HG03342 (cell line): ENCODE measurements at regions not wholly inside any gene's neighbourhood (a gene's known extent, or its start where the extent isn't known, plus 50 kb on each side); places are given as distances from the start of the nearest gene placed in this dataset.
"Not testable (repeated sequence)": the region's sequence is repeated elsewhere in the genome, so short reads cannot be mapped to it uniquely, and the experiment has no call there.

Source experiments
- ATAC-seq: cut with Tn5 transposase; IDR thresholded peaks from one replicate; pipeline ENCODE4 v1.9.1; 2021; ENCODE audit warnings: mild to moderate bottlenecking, moderate library complexity; ENCODE audit not compliant: unreplicated experiment

- ATAC-seq, result no peak
Measured at GRCh38 chr6:43938178-43939105, 168.4 kb downstream of the VEGFA start.

DNA sequence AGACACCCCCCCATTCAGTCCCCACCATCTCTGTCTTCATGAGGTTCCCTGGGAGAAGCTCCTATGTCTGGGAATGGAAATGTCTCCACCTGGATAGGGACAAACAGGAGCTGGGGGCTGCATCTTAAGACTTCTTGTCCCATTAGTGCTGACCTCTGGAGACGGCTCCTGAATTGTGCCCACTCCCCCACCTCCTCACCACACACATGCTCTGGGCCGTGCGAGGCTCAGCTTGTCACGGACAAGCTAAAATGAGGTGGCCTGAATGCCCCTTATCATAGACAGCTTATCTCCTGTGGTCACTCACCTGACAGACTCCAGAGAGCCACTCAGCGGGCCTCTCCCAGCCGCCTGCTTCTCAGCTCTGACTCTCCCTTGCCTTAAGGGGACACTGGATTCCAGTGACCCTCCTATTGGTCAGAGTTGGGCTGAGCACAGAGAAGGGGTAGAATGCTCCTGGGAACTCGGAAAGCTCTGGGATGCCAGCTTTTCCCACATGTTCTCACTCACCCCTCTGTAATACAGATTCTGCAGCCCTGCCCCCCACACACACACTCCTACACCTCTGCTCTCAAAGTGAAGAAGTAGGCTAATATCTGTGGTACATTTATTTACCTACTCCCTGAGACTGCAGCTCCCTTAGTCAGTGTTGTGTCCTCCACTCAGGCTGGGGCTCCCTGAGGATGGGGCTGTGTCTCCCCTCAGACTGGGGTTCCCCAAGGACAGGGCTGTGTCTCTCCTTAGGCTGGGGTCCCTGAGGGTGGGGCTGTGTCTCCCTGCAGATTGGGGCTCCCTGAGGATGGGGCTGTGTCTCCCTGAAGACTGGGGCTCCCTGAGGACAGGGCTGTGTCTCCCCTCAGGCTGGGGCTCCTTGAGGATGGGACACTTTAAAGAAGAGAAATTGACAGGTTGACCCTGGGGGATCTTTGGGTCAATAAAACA is 167.5 kb downstream of the VEGFA start:
- no peak for ATAC-seq

GRCh38 chr6:43936476-43936875 is 166.5 kb downstream of the VEGFA start:
- no peak for ATAC-seq

DNA sequence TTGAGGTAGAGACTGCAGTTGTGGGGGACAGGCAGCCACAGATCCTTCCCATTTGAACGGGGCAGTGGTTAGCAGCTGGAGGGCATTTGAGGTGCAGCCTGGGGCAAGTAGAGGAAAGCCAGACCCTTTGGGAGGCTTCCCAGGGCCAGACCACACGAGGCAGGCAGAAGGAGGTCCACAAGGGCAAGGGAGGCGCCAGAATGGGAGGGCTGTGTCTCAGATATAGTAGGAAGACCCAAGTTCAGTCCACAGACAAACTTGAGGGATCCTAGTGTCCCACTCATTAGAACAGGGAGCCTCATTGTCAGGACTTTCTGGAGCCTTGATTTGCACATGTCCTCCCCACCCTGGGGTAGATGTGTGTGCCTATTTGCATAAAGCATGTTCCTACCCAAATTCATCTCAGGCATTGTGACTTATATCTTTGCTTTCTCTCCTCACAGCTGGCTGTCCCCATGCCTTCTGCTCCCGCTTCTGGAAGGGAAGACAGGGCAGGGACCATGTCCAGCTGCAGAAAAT is 166.0 kb downstream of the VEGFA start:
- ATAC-seq, result no peak

DNA sequence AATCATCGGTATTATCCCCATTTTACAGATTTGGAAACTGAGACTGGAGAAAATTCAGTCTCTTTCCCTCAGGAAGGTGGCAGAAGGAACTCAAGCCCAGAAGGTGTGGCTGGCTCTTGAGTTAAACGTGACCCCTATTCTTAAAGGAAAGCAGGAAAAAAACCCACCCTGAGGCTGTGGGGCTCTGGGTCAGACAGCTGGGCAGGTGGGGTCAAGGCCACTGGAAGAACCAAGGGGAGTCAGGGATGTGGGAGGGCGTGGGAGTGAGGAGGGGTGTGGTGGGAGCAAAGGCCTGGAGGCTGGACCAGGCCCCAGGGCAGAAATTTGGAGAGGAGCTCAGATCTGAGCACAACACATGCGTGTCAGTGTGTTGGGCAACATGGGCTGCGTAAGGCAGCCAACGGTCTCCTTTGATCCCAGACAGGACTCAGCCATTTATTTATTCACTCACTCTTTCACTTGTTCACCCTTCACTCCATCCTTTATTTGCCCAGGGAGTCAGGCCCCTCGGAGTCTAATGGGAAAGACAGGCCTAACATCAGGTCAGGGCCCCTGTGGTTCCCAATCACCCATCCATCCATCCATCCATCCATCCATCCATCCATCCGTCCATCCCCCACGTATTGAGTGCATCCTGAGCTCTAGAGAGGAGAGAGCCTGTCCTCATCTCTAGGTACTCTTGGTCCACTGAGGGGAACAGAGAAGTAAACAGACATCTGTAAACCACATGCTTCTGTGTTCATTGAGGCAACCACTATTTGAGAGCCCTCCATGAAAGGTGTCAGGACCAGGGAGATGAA is 165.0 kb downstream of the VEGFA start:
- no peak for ATAC-seq

DNA sequence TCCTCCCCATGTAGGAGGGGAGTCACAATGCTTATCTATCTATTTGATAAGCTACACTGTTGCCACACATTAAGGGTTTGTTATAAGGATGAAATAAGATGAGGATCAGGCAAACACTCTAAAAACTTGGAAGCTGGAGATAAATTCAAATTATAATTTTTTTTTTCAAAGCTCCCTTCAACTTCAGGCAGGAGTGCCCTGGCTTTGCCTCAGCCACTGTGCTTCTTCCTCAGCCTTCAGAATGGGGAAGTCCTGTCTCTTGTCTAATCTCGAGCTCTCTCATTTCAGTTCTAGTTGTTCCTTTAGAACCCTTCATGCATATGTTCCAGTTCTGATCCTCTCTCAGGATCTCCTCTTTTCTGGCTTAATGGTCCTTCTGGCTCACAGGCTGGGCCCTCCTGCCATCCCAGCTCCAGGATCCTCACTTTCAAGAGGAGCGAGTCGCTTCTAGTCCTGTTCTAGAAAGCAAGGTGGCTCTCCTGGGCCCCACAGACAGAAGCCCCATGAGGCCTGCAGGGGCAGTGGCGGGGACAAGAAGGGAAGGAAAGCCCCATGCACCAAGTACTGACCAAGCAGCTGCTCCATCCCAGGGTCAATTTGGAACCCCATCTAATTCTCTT is 164.3 kb downstream of the VEGFA start:
- no peak for ATAC-seq

DNA sequence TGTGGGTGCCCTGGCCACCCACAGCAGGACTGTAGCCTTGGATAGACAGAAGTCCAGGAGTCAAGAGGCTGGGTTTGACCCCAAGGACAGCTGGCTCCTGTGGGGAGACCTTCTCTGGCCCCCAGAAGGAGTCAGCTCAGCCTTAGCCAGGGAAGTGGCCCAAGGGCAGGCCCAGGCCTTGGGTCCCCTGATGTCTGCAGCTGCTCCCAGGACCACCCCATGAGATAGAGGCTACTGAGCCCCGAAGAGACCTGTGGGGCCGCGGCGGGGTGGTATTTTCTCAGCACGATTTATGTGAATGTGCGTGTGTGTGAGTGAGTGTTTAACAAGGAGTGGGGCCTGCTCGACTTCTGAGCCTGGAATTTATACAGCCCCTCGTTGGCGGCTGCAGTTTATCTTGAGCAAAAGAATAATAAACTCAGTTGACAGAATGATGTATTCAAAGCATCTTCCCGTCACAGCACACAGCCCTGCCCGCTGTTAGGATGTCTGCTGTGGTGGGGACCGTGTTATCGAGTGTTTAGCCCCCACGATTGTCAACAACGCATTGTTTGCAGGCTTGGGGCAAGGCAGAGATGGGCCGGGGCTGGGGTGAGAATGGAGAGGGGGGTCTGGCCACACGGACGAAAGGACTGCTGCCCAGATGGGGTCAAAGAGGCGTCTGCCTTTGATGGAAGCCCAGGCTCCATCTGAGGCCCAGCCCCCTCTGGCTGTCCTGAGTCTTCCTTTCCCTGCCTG is 163.3 kb downstream of the VEGFA start:
- ATAC-seq, result no peak

DNA sequence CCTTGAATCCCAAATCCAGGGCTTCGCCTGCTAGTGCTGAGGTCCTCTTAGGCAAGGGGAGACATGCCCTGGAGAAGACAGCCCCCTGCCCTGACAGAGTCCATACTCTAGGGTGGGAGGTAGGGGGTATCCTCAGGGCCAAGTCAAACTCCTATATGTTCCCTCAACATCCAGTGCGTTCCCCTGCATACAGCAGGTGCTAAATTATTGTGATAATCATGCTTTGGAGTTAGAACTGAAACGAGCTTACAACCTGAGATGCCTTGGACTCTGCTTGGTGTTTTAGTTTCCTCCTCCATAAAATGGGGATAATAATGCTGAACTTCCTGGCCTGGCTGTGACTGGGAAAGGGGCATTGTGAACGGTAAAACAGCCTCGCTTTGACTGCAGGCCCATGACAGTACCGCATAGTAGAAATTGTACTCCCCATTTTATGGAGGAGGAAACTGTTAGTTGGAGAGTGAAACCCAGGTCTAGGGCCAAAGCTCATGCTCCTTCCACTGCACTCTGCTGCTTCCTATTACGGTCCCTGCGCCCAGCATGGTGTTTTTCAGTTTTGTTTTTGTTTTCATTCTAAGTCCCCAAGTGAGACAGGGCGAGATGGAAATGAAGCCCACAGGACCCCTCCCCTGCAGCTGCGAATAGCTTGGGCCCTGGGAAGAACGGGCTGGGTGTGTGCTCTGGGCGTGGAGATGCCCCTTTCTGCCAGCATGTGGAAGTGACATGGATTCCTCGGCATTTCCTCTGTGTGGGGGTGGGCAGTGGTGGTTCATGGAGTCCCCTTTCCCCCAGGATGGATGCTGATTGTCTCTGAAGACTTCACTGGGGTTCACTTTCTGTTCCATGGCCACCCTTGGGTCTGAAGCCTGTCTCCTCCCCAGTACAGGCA is 162.5 kb downstream of the VEGFA start:
- ATAC-seq, result no peak

DNA sequence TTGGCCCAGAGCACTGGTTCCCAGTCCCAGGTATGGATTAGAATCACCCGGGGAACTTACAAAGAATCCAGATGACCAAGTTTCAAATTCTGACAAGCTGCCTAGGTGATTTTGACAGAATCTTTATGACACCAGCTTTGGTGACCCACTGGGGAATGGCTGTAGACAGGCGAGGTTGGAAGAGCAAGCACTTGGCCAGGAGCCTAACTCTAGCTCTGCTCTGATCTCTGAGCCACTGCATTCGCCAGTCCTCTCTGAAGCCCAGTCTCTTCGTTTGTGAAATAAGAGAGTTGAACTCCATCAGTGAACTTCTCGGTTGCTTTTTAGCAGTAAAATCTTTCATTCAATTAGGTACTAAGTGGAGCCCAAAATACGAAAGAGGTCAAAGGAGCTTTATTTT is 161.2 kb downstream of the VEGFA start:
- no peak for ATAC-seq

- ATAC-seq, result no peak
Measured at GRCh38 chr6:43930440-43931154, 160.6 kb downstream of the VEGFA start.

DNA sequence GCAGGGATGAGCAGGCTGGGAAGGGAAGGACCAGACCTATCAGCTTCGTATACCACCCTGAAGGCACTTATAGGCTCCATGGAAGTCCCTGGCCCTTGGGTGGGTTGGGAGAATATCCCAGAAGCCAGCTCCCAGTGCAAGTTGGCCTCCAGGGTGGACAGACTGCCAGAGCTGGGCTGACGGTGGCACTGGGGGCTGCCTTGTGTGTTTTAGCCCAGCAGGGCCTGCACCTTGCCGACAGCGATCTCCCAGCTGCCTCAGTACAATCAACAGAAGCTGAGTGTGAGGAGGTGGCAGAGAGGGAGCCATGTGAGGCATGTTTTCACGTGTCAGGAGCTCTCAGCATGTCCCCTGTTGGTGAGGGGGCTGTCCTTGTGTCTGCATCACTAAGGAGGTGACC is 159.5 kb downstream of the VEGFA start:
- ATAC-seq, result no peak

DNA sequence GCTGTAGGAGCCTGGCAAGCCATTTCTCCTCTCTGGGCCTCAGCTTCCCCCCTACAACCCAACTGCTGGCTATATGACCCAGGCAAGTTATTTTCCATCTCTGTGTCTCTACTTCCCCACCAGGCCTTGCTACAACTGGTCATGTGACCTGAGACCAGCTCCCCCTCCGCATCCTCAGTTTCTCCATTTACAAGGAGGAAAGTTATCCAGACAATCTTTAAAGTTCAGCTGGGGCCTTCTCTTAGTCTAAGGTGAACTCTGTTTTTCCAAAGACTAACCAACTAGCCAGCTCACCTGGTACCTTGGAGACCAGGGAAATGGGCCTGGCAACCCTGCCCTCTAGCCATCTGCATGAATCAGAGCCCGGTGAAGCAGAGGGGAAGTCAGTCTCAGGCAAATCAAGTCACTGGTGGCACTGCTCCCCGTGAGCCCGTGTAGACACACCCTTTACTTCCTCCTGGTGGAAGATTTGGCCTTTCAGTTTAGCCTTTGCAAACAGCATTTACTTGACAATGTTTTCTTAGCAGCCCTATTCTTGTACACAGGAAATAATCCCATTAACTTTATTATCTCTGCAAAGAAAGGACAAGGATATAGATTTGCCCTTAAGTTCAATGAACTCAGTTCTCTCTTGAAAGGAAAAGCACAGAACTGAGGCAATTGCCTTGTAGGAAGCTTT is 157.7 kb downstream of the VEGFA start:
- no peak for ATAC-seq

- no peak for ATAC-seq
Measured at GRCh38 chr6:43926634-43927531, 156.9 kb downstream of the VEGFA start.

GRCh38 chr6:43925636-43926139 is 155.7 kb downstream of the VEGFA start:
- ATAC-seq, result not testable (repeated sequence)

GRCh38 chr6:43924222-43924702 is 154.3 kb downstream of the VEGFA start:
- ATAC-seq, result no peak
